ENCODE measurements at regions not wholly inside any gene's neighbourhood (a gene's known extent, or its start where the extent isn't known, plus 50 kb on each side); places are given as distances from the start of the nearest gene placed in this dataset.

DNA sequence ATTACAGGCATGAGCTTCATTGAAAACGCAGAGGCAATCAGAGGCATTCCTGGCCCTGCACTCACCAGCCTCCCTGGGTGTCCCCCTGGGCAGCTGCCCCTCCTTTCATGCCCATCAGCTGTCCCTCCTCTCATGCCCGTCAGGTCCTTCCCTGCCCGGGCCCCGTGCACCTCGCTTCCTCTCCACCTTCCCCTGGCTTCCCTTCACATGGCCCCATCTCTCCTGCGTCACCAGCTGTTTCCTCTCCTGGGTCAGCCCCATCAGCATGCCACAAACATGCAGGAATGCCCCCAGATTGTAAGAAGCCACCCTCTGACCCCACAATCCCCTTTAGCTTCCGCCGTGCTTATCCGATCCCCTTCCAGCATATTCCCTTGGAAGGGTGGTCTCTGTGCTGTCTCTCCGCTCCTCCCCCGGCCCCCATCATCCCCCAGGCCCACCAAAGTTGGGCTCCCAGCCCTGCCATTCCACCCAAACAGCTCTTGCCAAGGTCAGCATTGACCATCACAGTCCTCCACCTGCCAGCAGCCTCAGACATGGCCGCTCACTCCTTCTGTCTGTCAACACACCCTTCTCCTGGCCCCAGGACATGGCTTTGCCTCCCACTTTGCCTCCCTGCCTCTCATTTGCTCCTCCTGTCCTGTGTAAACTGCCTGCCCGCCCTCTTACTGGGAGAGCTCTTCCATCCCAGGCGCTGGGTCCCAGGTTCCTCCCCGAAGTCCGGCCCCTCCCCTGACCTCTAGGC, 98.6 kb upstream of the IER5L start:
- peak; percentile 13 for DNase-seq

DNA sequence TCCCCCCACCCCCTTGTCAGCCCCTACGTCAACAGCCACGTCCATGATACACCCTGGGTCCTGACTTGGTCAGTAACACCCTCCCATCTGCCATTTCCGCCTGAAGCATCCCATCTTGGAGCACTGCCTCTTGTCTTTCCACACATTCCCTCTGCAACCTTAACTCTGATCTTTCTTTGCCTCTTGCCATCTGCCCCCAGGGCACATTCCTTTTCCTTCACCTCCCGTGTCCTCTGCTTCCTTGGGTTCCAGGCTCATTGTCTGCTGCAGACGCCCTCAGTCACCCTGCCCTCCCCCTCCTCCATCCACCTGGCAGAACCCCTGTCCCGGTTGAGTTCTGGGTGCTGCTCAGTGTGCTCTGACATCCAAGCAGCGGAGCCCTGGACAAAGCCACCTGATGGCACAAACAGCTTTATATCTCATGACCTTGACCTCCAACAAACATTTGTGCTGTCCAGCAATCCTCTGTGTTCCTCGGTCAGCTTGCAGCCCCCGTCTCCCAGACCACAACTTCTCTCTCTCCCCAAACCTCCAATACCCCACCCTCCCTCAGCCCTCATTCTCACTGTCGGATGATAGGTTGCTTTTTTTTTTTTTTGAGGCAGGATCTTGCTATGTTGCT, 97.7 kb upstream of the IER5L start:
- no peak for DNase-seq

DNA sequence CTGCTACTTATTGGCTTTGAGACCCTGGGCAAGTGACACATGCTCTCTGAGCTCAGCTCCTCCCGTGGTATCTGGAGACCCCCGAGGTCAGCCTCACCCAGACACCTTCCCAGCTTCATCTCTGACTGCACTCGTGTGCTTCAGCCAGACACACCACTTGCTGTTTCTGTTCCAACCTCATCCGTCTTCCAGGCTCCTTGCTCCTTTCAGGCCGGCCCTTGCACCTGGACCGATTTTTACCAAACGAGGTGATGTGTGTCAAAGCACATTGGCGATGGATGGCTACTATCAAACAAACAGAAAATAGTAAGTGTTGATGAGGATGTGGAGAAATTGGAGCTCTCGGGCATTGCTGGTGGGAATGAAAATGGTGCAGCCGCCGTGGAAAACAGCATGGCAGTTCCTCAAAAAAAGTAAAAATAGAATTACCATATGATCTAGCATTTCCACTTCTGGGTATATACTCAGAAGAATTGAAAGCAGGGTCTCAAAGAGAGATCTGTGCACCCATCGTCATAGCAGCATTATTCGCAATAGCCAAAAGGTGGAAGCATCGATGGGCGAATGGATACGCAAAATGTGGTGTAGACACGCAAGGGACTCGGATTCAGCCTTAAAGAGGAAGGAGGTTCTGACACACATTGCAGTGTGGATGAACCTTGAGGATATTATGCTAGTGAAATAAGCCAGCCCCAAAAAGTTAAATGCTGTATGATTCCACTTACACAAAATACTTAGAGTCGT, 96.1 kb upstream of the IER5L start:
- DNase-seq, result no peak

DNA sequence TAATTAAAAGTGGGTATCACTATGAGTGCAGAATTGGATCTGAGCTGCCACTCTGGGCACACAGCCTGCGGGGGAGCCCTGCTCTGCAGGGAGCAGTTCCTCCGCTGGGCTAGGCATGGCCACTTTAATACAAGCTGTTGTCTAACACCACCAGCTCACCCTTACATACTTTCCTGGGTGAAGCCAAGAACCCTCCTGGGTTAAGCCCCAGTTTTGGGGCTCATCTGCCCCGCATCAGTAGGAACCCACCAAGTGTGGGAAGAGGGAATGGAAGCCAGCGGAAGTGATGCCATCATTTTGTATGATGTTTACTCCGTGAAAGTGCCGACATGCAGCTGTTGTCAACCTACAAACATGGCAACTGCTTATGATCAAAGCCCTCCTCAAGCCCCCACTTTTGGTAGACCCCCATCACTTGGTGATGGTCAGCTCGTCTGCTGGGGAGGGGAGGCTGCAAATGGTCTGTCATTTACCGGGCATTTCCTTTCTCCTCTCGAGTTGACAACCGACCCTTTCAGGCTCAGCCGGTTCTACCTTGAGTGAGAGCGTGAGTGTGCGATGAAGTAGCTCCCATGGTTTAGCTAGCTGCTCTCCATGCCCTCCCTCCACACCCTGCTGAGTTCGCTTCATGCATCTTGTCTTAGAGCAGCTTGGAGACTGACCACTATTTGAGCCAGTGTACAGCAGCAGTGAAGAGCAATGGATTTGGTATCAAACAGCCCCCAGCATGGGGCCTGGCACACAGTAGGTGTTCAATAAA, 95.3 kb upstream of the IER5L start:
- DNase-seq, result no peak

DNA sequence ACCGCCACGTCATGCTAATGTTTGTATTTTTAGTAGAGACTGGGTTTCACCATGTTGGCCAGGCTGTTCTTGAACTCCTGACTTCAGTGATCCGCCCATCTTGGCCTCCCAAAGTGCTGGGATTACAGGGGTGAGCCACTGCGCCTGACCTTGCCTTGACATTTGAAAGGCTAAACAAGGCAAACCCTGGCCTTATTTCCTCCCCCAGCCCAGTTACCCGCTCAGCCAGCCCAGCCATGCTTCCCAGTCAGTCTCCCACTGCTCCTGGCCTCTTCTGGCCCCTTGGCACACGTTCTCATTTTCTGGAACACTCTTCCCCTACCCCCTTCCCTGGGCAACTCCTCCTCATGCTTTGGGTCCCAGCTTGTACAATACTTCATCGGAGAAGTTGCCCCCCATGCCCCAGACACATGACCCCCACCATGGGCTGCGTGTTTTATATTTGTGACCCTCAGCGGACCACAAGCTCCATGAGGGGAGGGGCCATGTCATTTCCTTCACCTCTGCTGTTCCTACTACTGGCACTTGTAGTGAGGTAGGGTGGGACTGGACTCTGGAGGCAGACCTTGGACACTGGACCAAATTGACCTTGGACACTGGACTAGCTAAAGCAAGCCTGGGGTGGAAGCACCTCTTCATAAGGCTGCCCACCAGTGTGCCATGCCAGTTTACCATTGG, 94.4 kb upstream of the IER5L start:
- no peak for DNase-seq

DNA sequence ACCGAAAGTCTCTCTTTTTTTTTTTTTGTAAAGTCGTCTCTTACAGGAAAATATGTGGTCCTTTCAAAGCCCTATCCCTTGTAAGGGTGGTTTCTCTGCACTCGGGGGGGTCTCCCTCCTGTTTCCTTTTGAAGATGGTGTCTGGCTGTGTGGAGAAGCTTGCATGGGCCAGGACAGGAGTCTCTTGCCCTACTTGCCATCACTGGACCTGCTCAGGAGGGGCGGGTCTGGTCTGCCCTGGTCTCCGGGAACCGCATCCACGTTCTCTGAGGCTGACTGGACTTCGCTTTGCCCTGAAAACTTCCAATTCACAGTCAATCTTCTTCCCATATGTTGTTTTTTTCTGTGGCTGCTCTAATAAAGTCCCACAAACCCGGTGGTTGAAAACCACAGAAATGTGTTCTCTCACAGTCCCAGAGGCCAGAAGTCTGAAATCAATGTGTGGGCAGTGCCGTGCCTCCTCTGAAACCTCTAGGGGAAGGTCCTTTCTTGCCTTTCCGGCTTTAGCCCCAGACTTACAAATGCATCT, 92.9 kb upstream of the IER5L start:
- DNase-seq, result no peak

DNA sequence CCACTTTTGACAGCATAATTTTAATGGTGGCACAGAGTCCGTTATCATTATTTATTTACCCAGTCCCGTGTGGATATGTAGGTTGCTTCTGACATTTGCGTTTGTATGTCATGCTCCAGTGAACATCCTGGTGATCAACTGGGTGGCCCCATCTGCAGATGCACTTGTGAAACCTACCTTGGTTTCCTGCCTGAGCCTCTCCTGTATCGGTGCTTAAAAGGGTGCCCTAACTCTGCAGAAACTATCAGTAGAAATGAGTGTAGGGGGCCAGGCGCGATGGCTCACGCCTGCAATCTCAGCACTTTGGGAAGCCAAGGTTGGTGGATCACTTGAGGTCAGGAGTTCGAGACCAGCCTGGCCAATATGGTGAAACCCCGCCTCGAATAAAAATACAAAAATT, 92.1 kb upstream of the IER5L start:
- DNase-seq, result no peak

DNA sequence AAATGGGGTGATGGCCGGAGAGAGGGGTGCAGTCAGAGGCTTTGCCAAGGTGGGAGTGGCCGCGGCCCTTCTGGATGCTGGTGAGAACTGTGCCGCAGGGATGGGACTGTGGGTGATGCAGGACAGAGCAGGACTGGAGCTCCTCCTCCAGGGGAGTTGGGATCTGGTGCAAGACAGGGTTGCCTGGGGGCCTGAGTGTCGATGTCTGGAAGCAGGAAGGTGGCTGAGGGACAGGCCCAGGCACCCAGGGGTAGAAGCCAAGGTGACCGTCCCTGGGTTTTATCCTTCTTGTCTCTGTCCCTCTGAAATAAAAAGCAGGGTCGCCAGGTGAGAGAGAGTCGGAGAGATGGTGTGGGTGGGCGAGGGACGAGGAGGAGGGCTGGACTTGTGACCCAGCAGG, 89.1 kb upstream of the IER5L start:
- DNase-seq, result no peak

DNA sequence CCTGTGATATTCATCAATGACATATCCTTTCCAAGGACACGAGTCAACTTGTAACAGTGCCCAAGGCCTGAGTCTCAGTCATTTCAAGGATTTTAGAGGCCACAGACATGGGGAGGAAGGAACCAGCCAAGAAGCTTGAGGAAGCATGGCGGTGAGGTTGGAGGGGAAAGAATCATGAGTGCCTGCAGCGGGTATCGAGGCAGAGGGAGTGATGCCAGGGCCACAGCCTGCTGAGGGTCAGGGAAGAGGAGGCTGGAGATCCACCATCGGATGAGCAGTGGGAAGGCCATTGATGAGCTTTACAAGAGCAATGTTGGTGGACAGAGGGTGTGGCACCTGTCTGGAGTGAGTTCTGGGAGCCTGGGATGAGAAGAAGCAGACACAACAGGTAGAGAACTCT, 88.5 kb upstream of the IER5L start:
- no peak for DNase-seq

DNA sequence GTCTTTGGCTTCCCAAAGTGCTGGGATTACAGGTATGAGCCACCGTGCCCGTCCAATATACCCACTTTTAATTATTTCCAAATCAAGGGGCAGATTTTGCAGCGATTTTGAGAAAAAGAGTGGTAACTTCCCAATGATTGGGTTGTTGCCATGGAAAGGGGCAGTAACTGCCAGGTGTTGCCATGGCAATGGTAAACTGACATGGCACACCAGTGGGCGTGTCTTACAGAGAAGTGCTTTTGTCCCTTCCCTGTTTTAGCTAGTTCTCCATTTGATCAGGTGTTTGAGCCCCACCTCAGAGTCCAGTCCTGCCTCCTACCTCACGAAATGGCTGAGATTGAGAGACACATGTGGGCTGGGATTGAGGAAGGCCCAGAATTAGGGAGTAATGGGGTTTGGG, 86.3 kb upstream of the IER5L start:
- DNase-seq, result no peak

DNA sequence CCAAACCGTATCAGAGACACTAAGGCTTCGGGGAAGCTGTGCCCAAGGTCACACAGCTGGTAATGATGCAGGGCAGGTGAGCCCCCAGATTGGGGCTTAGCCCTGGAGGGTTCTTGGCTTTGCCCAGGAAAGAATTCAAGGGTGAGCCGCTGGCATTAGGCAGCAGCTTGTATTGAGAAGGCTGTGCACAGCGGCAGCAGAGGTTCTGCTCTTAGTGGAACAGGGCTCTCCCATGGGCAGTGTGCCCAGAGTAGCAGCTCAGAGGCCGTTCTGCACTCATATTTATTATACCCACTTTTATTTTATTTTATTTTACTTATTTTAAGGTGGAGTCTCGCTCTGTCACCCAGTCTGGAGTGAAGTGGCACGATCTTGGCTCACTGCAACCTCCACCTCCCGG, 85.8 kb upstream of the IER5L start:
- DNase-seq, result no peak

DNA sequence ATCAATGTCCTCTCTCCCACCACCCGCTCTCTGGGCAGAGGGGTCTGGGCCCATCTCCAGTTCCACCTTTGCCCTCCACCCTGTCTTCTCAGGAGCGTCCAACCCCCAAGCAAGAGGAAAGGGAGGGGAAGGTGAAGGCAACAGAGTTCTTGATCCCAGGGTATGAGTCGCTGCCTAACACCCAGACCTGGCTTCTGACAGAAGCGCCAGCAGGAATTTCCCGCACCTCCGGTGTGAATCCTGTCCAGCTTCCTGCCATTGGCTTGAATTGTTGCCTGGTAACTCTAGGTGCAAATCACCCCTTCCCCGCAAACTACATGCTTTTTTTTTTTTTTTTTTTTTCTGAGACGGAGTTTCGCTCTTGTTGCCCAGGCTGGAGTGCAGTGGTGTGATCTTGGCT, 84.2 kb upstream of the IER5L start:
- DNase-seq, result no peak

DNA sequence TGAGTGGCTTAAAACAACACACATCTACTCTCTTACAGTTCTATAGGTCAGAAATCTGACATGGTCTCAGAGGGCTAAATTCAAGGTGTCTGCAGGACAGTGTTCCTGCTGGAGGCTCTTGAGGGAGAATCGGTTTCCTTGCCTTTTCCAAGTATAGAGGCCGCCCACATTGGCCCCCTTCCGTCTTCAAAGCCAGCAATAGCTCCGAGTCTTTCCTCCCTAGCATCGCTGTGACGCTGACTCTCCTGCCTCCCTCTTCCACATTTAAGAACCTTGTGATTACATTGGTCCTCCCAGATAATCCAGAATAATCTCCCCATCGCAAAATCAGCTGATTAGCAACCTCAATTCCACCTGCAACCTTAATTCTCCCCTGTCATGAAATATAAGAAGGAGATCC, 81.3 kb upstream of the IER5L start:
- DNase-seq, result no peak

DNA sequence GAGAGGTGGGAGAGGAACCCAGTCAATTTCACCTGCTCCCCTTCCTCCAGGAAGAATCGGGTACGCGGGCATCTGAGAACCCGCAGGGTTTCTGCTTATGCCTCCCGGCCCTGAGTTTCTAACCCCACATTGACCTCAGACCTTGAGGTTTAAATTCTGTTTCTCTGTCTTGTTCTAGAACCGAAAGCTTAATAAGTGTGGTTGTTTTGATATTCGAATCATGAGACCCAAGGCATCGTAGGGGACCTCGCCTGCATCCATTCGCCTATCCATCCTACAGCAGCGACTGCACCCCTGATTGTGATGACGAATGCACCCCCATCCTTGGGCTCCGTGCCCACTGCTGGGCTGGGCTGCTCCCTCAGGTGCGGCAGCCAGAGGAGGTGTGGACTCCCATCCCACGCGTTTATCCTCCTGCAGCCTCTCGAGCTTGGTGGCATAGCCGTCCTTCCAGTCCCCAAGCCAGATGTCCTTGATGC, 80.8 kb upstream of the IER5L start:
- no peak for DNase-seq

DNA sequence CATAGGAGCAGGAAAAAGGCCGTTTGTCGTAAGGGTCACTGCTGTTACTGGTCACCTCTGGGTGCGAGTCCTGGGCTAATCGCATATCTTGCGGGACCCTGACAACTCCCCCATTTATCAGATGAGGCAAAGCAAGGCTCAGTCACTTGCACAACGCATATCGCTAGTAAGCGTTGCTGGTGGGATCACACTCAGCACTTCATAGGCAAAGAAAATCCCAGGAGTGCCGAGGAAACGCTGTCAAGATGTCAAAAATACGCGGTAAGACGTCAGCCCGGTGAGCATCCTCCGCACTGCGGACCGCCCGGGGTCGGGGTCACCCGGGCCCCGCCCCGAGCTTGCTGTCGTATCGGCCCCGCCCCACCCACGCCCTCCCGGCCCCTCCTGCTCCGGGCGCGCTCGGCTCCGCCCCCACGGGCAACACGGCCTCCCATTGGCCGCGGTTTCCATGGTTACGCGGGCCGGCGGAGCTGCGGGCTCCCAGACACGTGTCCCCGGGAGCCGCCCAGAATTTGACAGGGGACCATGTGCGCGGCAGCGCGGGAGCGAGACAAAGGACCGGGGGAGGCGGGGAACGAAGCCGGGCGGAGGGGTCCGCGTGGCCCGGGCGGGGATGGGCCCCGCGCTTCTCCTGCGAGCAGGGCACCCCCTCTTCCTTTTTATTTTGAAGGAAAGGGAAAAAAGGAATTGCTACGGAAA, 80.2 kb upstream of the IER5L start:
- peak; percentile 81 for DNase-seq

DNA sequence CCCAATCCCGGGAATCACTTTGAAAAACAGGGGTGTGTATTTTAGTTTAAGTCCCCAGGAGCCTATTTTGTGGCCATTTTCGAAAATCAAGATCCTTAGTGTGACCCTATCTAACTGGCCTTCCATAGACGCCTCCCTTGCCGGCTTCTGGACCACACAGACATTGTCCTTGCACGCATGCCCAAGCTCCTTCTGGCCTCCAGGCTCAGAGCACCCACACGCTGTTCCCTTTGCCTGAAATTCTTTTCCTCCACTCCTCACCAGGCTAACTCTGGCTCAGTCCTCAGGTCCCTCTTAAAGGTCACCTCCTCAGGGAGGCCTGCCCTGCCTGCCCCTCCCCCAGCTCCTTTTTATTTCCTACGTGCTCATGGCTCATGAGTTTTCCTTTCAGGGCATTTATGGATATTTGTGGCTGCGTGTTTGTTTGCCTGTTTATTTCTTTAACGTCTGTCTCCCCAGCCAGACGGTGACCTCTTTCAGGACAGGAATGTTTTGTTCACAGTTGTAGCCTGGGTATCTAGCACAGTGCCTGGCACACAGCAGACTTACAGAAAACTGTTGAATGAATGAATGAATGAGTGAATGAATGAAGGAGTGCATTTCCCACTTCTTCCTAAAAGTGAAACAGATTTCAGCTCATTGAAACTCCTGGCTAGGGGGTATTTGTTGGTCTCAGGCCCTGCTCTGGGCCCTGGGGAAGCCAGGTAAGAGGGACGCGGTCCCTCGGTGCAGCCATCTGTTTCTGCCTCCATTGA, 79.1 kb upstream of the IER5L start:
- DNase-seq, result no peak

DNA sequence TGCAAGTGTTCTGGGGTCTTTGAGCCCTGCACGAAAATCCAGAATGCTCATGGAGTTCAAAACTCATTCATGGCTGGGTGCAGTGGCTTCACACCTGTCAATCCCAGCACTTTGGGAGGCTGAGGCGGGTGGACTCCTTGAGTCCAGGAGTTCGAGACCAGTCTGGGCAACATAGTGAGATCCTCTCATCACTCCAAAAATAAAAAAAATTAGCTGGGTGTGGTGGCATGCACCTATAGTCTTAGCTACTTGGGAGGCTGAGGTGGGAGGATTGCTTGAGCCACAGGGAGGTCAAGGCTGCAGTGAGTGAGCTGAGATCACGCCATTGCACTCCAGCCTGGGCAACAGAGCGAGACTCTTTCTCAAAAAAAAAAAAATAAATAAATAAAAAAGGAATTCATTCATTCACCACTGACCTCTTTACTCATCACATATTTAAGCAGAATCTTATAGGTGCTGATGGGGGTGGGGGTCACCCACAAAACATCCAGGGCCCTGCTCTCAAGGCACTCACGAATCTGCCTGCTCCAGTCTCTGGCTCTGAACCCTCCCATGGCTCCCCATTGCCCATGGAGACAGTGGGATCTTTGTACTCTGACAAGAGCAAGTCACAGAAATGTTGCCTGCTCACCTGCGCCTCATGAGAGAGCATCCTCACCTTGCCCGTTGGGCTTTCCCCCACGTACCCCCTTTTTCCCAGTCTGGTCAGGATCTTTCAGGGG, 76.7 kb upstream of the IER5L start:
- DNase-seq, result no peak

DNA sequence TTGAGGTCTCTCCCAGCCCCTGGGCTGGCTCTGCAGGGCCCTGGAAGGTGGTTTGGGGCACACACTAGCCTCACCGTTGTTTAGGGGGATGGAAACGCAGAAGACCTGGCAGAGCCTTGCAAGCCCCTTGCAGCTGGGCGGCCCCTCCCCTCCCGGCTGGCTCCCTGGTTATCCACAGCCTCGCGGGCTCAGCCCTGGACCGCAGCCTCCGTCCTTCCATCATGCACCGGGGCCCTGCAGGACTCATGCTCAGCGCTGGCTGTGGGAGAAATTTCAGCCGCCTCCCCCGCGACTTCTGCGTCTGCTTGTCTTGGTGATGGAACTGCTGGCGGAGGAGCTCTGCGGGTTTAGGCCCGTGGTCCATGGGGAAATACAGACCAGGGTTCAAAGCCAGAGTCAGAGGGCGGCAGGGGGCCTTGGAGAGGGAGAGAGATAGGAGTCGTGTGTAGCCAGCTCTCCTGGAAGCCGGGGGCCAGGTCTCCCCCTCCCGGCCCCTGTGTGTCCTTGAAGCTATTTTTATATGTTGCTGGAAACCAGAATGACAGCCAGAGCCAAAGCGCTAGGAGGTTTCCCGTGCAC, 75.8 kb upstream of the IER5L start:
- no peak for DNase-seq

DNA sequence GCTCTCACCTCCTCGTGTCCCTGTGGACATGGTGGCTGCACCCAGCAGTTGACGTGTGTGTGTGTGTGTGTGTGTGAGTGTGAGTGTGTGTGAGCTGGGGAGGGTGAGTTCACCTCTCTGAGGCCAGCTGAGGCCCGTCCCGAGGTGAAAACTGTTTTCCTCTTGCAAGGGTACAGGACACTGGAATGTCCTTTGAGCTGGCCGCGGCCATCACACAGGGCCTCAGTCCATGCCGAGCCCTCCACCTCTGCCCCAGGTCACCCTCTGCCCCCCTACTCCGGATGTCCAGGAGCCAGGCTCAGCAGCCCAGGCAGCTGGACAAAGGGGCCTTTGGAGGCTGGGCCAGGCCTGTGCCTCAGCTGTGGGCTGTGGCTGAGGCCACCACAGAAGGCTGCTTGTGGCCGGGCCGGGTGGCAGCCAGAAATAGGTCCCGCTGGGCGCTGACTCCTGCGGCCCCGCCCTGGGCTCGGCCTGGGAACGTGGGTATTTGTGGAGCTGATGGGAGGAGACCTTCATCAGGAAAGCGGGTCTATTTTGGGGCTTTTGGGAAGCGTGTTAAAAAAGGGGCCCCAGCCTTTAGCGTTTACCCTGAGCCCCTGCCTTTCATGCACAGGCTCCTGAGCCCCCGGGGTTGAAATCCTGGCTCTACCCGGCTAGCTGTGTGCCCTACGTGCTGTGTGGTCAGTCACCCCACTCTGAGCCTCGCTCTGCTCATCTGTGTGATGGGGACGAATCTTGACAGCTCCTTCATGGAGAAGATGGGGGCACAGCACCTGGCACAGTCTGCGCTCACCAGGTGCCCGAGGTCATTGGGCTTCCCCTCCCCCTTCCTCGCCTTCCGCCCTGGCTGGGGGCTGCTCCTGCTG, 75.1 kb upstream of the IER5L start:
- no peak for DNase-seq

Measured in DMS79 (cell line).